ENCODE measurements at regions not wholly inside any gene's neighbourhood (a gene's known extent, or its start where the extent isn't known, plus 50 kb on each side); places are given as distances from the start of the nearest gene placed in this dataset.

- no peak overlapping the region for H3K4me3 ChIP-seq (ENCODE audit: low read depth, low read length)
- CTCF ChIA-PET, result no interaction called here
- POLR2A ChIA-PET, result no interaction called here
- no peak for TF ChIP-seq CTCF (IDR thresholded peaks at IDR 0.05; ENCODE audit: insufficient read depth, low read length, missing control alignments)
- peak; percentile 28 for DNase-seq (ENCODE audit: low read depth, low spot score)
These were observed 305.7 kb upstream of the COL8A1 start for GRCh38 chr3:99332718-99333117.

GRCh38 chr3:99332276-99332675 lies 306.1 kb upstream of the COL8A1 start:
- DNase-seq (ENCODE audit: low read depth, low spot score), result no peak
- no peak for TF ChIP-seq CTCF (IDR thresholded peaks at IDR 0.05; ENCODE audit: insufficient read depth, low read length, missing control alignments)
- ChIA-PET CTCF (no interaction called here), POLR2A (no interaction called here)
- H3K4me3 ChIP-seq (ENCODE audit: low read depth, low read length), result no peak overlapping the region

- TF ChIP-seq CTCF (IDR thresholded peaks at IDR 0.05; ENCODE audit: insufficient read depth, low read length, missing control alignments), result no peak
- H3K4me3 ChIP-seq (ENCODE audit: low read depth, low read length), result no peak overlapping the region
- no peak for DNase-seq (ENCODE audit: low read depth, low spot score)
- ChIA-PET CTCF (no interaction called here), POLR2A (no interaction called here)
These were observed 307.4 kb upstream of the COL8A1 start for GRCh38 chr3:99330924-99331532.

GRCh38 chr3:99330281-99330680 lies 308.1 kb upstream of the COL8A1 start:
- ChIA-PET POLR2A (no interaction called here), CTCF (interaction anchor here (0.8 kb wide), 1 partner anchor 307 kb away, joined by 3 read pairs; no protein-coding TSS in a partner anchor)
- no peak overlapping the region for H3K4me3 ChIP-seq (ENCODE audit: low read depth, low read length)
- DNase-seq (ENCODE audit: low read depth, low spot score), result no peak
- no peak for TF ChIP-seq CTCF (IDR thresholded peaks at IDR 0.05; ENCODE audit: insufficient read depth, low read length, missing control alignments)

- POLR2A ChIA-PET, result interaction anchor here (0.6 kb wide), 1 partner anchor 313 kb away, joined by 4 read pairs; the partner anchor contains the start of gene COL8A1
- CTCF ChIA-PET, result no interaction called here
- no peak overlapping the region for H3K4me3 ChIP-seq (ENCODE audit: low read depth, low read length)
- TF ChIP-seq CTCF (IDR thresholded peaks at IDR 0.05; ENCODE audit: insufficient read depth, low read length, missing control alignments), result no peak
- DNase-seq (ENCODE audit: low read depth, low spot score), result no peak
These were observed 313.0 kb upstream of the COL8A1 start for GRCh38 chr3:99325402-99325801.

GRCh38 chr3:99324636-99325203 lies 313.7 kb upstream of the COL8A1 start:
- no peak for DNase-seq (ENCODE audit: low read depth, low spot score)
- no peak overlapping the region for H3K4me3 ChIP-seq (ENCODE audit: low read depth, low read length)
- ChIA-PET POLR2A (no interaction called here), CTCF (no interaction called here)
- no peak for TF ChIP-seq CTCF (IDR thresholded peaks at IDR 0.05; ENCODE audit: insufficient read depth, low read length, missing control alignments)

All from AG04449 (cell line).